SK-N-SH (cell line): ENCODE measurements at regions not wholly inside any gene's neighbourhood (a gene's known extent, or its start where the extent isn't known, plus 50 kb on each side); places are given as distances from the start of the nearest gene placed in this dataset.
"Not testable (repeated sequence)": the region's sequence is repeated elsewhere in the genome, so short reads cannot be mapped to it uniquely, and the experiment has no call there.

Experiments
- CTCF ChIP-seq: fragments of 200-600 bp; sonication (generic); IDR thresholded peaks from 2 replicates; pipeline ENCODE4 v1.6.1; 2017; ENCODE audit warnings: antibody characterized with exemption, mild to moderate bottlenecking, moderate library complexity
- EP300 ChIP-seq, 2 experiments: IDR thresholded peaks; 2 replicates each; pipeline versions ENCODE4 v1.4.0 to v1.6.1; 2012; ENCODE audit warnings: borderline replicate concordance in 1 of 2, low read depth in 1 of 2, low read length in 1 of 2
- EZH2phosphoT487 ChIP-seq: fragments of 200-600 bp; sonication (generic); IDR thresholded peaks from 2 replicates; pipeline ENCODE4 v1.6.1; 2017; ENCODE audit warnings: low read depth, mixed run types, mild to moderate bottlenecking, antibody characterized with exemption, moderate library complexity, borderline replicate concordance
- FOXJ3 ChIP-seq: sonication (generic); formaldehyde crosslinking; IDR thresholded peaks from 2 replicates; pipeline ENCODE4 v1.5.1; 2020; ENCODE audit warnings: mild to moderate bottlenecking, missing genetic modification reagents
- FOXM1 ChIP-seq: IDR thresholded peaks from 2 replicates; pipeline ENCODE4 v1.4.0; 2012; ENCODE audit warnings: low read depth, mild to moderate bottlenecking
- IRF3 ChIP-seq: fragments of 150-350 bp; IDR thresholded peaks from 2 replicates; pipeline ENCODE4 v1.6.1; 2016; ENCODE audit warnings: mild to moderate bottlenecking, low read depth, low read length
- POLR2AphosphoS5 ChIP-seq: IDR thresholded peaks from 2 replicates; pipeline ENCODE4 v1.6.1; 2012; ENCODE audit warnings: low read depth, low read length
- REST ChIP-seq: IDR thresholded peaks from 2 replicates; pipeline ENCODE4 v1.6.1; 2012; ENCODE audit warnings: mild to moderate bottlenecking, low read depth, low read length, moderate library complexity
- SIN3A ChIP-seq: IDR thresholded peaks from 2 replicates; pipeline ENCODE4 v1.6.1; 2012; ENCODE audit warnings: low read depth, mild to moderate bottlenecking, low read length, moderate library complexity, borderline replicate concordance
- USF2 ChIP-seq: fragments of 150-350 bp; IDR thresholded peaks from 2 replicates; pipeline ENCODE4 v1.6.1; 2017; ENCODE audit warnings: antibody characterized with exemption, low read length, low read depth, borderline replicate concordance

GRCh38 chr7:115599184-115599583, 431.4 kb downstream of the TFEC start:
- TF ChIP-seq IRF3; POLR2AphosphoS5; EP300 (IDR thresholded peaks at IDR 0.05; ENCODE audit: borderline replicate concordance in 1 of 2, low read depth in 1 of 2, low read length in 1 of 2); CTCF; USF2; FOXM1; REST; SIN3A; EZH2phosphoT487; FOXJ3: not testable (repeated sequence)
